ENCODE measurements at regions not wholly inside any gene's neighbourhood (a gene's known extent, or its start where the extent isn't known, plus 50 kb on each side); places are given as distances from the start of the nearest gene placed in this dataset.
A peak's percentile ranks its signal among the peaks of the same experiment; 100 is the strongest.

GRCh38 chr9:129434187-129434586, 186.7 kb downstream of the C9orf50 start:
- H3F3A ChIP-seq (replicated peaks; ENCODE audit: insufficient read depth): no peaks in the 10 kb centered on the region
- no peak overlapping the region for H3K27ac ChIP-seq (ENCODE audit: low read depth in 2 of 2, low read length in 1 of 2)
- peaks cover 0 to 39% of the 10 kb centered on the region in 2 experiments; a peak in 1 of 4 replicates for H3K4me1 ChIP-seq (ENCODE audit: control insufficient read depth in 1 of 2, insufficient read depth in 2 of 2, low read depth in 1 of 2, low read length in 1 of 2)
- H3K9ac ChIP-seq: no peak overlapping the region
- no peak overlapping the region for H3K4me2 ChIP-seq
- POLR2A ChIA-PET: no interaction called here
- no peak for DNase-seq
- TF ChIP-seq CTCF (IDR thresholded peaks at IDR 0.05) (no peak), MXI1 (IDR thresholded peaks at IDR 0.05; ENCODE audit: low read depth, low read length) (no peak), RXRA (IDR thresholded peaks at IDR 0.05; ENCODE audit: borderline replicate concordance, low read depth) (no peak), GATA2 (CRISPR knock-in tag; IDR thresholded peaks at IDR 0.05) (no peak), NFIC (IDR thresholded peaks at IDR 0.05; ENCODE audit: borderline replicate concordance) (no peak), NRF1 (IDR thresholded peaks at IDR 0.05; ENCODE audit: low read depth, low read length) (no peak), GABPA (IDR thresholded peaks at IDR 0.05; ENCODE audit: low read depth) (no peak), CHD2 (IDR thresholded peaks at IDR 0.05; ENCODE audit: low read length, partially characterized antibody) (no peak), RFX5 (IDR thresholded peaks at IDR 0.05; ENCODE audit: low read length) (no peak), FOXM1 (IDR thresholded peaks at IDR 0.05; ENCODE audit: low read depth) (no peak), ELF1 (IDR thresholded peaks at IDR 0.05) (no peak), RCOR1 (IDR thresholded peaks at IDR 0.05; ENCODE audit: low read length) (peak; percentile 51; the same call in 1 of the 2 replicates), JUND (IDR thresholded peaks at IDR 0.05) (no peak), EZH2phosphoT487 (IDR thresholded peaks at IDR 0.05; ENCODE audit: borderline replicate concordance, low read depth) (no peak), TCF12 (IDR thresholded peaks at IDR 0.05) (no peak), USF1 (IDR thresholded peaks at IDR 0.05; ENCODE audit: borderline replicate concordance, low read depth) (peak; percentile 75)
- no peak overlapping the region for H3K4me3 ChIP-seq (ENCODE audit: low read depth in 2 of 2, low read length in 1 of 2)
- no peak overlapping the region for H2AFZ ChIP-seq (ENCODE audit: low read depth)
- no peaks in the 10 kb centered on the region for H3K79me2 ChIP-seq (ENCODE audit: insufficient read depth)
- WGBS (ENCODE audit: low lambda C conversion rate): 53% methylated on average over 2 of the region's 2 CpGs
- H3K9me2 ChIP-seq: no peaks in the 10 kb centered on the region
- H3K27me3 ChIP-seq (ENCODE audit: insufficient read depth): no peaks in the 10 kb centered on the region
- no peaks in the 10 kb centered on the region for H3K36me3 ChIP-seq (replicated peaks in 1 of 2; ENCODE audit: control insufficient read depth in 1 of 2, insufficient read depth in 2 of 2, low read length in 1 of 2)
- CTCF ChIA-PET: no interaction called here
- no peaks in the 10 kb centered on the region for H3K9me3 ChIP-seq
- no peaks in the 10 kb centered on the region for H4K20me1 ChIP-seq (ENCODE audit: insufficient read depth)
